ENCODE measurements at regions not wholly inside any gene's neighbourhood (a gene's known extent, or its start where the extent isn't known, plus 50 kb on each side); places are given as distances from the start of the nearest gene placed in this dataset.
A peak's percentile ranks its signal among the peaks of the same experiment; 100 is the strongest.

DNA sequence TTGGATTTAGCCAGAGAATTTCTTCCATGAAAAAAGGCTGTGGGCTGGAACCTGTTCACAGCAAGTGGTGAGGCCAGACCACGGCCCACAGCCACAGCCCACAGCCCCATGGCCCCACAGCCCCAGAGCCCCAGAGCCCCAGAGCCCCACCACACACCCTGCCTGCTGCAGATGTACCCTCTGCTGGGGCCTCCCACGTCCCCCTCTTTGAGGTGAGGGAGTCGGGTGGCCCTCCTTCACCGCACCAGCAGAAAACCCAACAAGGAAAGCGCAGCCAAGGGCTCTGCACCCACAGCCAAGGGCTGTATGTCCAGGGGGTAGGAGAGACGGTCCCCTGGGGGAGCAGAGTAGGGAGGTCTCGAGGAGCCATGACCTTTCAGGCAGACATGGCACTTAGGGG lies 327.5 kb upstream of the DIO3 start:
- no peak for DNase-seq

DNA sequence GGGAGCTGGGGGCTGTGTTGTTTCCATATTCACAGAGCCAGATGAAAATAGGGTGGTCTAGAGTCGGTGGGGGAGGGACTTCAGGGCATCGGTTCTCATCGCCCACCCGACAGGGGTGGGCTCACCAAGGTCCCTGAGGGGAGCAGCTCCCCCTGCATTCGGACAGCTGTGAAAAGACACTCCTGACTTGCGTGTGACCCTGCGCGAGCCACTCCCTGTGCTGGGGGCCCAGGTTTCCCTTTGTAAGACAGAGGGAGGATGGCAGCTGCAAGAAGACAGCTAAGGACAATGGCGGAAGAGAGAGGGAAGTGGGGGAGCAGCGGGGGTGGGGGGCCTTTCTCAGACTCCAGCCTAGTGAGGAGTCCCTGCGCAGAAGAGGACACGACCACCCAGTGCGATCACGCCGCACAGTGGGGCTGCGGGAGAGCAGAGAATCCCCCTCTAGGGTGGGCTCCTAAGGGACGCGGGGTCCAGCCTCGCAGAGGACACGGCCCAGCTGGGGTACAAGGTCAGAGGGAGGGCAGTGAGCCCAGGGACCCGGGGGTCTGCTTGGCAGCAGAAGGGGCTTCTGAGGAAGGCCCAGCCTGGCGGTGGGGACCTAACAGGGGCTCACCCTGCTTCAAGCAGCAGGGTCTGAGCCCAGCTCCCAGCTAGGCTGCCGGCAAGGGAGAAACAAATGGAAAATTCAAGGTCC lies 326.9 kb upstream of the DIO3 start:
- no peak for DNase-seq

DNA sequence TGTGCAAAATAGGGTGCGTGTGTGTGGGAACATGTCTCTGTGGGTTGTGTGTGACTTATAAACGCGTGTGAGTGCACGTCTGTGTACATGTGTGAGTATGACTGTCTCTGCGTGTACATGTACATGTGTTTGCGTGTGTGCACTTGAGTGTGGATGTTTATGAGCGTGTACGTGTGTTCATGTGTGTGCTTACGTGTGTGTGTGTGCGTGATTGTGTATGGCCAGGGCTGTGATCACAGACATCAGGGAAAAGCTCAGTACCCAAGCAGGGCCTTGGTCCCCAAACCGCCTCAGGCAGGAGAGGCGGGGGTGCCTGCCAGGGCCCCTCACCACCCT lies 326.3 kb upstream of the DIO3 start:
- no peak for DNase-seq

DNA sequence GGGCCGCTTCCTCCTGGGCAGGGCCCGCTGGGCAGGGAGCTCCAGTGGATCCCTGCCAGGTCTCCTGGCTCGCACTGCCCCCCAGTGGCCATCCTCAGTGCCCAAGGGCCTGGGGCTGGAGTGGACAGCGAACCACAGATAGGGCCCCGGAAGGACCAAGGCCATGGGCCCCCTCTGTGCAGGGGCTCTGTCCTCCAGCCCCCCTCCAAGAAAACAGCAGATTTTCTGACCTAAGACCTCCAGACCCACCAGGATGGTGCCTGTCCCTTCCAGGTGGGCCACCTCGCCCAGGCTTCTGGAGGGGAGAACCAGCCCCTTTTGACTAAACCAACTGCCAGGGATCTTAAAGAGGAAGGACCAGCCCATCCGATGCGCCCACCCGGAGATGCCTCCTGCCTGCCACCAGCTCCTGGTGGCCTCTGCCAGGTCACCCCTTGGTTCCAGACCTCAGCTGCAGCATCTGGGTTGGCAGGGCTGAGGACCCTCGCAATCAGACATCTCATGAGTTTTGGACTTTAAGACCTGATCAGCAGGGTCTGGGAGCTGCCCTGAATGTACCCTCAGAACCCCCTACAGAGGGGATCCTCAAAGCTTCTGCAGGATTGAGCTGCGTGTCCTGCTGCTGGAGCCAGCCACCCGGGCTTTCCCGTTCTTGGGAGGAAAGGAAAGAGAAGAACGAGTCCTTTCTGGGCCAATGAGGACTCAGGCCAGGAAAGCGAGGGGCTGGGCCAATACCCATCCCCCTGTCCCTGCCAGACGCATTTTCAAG lies 325.8 kb upstream of the DIO3 start:
- DNase-seq: peak; percentile 5

DNA sequence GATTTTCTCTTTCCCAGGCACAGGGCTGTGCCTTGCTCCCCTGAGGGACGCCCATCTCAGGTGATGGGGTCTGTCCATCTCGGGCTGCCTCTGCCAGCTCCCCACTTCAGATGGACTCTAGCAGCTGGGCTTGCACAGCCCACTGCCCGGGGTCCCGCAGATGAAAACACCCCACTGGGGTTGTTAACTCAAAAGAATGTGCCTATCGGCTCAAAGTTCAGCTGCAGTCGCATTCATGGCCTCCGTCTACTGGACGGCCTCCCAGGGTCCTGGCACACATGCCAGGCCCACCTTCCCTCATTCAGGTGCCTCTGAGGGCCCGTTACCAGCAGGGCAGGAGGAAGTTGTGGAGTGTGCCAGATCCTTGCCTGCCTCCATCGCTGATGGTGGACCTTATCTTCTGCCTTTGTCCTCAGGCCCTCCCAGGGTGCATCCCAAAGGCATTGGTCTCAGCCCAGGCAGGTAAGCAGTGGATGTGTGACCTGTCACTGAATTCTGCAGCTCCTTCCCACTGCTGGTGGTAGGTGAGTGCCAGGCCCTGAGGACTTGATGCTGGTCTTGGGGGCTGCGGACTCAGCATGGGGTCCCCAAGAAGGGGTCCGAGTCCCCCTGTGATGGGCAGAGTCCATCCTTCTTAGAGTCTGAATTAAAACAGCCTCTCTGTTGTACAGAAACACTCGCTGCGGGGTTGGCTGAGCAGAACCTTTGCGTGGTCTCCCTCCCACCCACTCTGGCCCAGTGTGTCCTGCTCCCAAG lies 324.6 kb upstream of the DIO3 start:
- DNase-seq: no peak

DNA sequence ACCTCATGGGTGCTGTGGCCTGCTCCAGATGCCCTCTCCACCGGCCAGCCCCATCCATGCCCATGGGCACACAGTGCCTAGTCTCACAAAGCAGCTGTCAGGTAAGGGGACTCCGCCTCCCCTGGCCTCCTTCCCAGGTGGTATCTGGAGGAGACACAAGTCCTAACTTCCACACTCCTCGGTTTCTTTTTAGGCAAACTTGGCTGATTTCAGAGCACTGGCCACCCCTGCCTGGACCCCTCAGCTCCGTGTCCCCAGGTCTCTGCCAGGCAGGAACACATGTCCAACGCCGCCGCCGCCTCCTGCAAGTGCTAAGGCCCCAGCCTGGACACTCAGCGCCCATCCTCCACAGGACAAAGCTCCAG lies 324.1 kb upstream of the DIO3 start:
- no peak for DNase-seq

DNA sequence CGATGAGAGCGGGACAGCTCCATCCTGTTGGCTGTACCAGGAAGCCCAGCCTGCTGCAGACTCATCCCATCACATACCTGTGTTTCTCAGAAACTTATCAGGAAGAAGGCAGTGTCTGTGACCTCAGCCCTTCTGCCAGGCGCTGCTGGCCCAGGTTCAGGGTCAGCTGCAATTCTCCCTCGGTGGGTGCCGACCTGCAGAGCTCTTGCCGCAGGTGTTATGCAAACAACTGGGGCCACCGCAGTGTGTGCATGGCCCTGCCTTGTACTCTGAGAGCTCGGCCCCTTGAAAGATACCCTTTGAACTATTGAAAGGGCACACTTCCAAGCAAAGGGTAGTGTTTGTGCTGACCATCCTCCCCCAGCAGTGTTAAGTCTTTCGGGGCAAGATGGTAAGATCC lies 322.2 kb upstream of the DIO3 start:
- DNase-seq: no peak

DNA sequence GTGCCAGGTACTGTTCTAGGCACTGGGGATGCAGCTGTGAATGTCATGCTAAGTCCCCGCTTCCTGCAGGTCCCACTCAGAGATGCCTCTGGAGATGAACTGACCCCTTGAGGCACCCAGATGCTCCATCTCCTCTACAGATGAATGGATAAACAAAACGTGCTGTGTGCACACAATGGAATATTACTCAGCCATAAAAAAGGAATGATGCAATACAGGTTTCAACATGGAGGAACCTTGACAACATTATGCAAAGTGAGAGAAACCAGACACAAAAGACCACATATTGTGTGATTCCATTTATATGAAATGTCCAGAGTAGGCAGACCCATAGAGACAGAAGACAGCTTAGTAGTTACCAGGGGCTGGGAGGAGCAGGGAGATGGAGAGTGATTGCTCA lies 320.1 kb upstream of the DIO3 start:
- no peak for DNase-seq

DNA sequence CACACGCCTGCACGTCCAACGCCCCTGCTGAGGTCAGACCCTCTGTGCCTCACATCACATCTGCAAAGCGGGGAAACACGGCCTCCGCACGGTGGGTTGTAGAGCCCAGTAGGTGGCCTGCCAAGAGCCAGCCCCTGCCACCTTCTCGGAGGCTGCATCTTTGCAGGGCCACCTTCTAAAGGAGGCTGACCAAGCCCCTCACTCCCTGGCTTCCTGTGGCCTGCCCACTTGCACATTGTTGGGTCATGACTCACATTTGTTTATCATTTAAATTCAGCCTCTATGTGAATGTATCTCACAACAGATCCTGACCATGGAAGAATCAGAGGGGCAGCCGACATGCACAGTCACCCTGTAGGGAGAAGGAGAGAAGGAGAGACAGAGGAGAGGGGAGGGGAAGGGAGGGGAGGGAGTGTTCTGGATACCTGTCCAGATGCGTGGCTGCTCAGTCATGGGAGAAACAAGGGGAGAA lies 319.5 kb upstream of the DIO3 start:
- DNase-seq: no peak

DNA sequence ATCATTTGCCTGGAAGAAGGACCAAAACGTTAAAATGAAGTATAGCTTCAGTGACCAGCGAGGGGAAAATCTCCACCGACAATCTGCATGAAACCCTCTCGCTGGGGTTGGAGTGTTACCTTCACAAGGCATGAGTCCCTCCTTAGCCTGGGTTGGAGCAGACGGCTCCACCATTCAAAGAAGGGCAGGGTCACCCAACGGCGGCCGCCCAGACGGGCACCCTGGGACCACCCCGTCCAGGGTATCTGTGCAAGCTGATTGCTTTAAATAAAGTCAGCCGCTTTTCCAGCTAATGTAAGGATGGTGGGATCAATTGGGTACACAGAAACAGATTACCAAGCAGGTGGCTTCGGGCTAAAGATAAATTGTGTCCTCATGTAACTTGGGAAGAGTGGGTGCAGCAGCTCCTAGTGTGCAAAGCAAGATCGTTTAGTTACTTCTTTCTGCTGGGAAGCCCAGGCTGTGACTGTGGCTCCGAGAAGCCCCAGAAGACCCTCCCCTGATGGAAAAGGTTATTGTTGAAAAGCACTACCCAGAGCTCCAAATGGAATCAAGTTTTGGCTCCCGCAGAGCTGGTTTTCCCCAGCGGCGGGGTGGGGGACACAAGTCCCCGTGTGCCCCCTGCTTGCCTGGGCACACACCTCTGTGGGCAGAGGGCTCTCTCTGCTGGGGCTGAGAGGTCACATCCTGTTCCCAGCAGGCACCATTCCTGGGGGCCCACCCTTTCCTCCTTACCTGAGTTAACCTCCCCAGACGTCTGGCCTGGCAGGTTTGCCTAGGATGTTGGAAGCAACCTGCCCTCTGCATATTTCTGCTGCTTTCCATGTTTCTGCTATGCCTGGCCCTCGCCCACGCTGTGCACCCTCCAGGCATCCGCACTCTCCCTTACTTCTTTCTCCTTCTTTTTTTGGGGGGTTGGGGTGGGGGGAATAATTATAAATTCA lies 318.6 kb upstream of the DIO3 start:
- no peak for DNase-seq

DNA sequence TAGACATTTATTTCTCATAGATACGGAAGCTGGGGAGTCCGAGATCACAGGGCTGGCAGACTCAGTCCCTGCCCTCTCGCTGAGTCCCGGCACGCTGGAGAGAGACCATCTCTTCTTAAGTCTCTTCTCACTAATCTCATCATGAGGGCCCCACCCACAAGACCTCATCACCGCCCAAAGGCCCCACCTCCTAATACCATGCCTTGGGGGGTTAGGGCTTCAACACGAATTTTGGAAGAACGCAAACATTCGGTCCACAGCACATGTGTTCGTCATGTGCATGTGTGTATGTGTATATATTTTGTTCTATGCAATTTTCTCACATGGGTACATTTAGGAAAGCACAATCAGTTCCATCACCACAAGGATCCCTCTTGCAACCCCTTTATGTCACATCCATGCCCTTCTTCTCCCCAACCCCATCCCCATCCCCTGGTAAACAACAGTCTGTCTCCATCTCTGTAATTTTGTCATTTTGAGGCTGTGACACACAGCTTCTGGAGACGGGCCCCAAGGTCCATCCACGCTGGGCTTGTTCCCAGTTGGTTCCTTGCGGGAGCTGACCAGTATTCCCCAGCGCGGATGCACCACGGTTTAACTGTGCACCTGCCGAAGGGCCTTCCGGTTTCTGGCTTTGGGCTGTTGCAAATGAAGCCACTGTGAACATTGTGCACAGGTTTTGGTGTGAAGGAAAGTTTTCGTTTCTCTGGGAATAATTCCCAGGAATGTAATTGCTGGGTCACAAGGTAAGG lies 317.5 kb upstream of the DIO3 start:
- DNase-seq: no peak

DNA sequence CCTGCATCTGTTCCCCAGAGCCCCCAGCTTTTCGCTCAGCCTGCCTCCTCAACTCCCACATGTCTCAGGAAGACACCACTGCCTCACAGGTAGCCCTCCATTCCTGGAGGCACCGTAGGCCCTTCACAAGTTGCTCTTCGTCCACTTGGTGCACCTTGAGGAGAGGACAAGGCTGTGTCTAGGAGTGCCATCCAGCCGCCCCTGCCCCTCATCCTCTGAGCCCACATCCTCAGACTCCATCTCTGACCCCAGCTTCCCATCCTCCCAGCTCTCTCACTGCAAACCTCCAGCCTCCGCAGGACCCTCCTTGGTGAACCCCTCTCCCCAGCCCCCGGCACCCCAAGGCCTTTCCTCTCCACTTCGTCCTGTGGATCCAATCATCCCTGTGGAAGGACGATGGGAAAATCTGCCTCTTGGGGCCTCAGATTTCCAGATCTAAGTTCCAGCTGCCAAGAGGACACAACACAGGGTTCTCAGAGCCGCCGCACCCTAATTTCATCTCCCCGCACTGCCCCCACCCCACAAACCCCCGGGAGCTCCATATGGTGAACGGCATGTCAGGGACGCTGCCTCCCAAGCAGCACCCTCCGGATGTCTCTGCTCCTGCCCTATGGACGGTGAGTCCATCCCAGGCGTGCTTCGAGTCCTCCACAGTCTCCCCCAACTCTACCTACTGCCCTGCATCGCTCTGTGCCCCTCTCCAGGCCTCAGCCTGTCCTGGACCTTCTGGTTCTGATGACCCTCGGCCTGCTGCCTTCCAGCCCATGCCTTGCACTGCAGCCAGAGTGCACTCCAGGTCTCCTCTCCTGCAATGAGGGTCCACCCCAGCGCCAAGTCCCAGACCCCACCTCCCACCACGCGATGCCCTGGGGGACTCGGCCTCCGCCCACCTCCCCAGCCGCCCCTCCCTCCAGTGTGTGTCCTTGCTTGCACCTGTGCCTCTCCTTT lies 314.1 kb upstream of the DIO3 start:
- no peak for DNase-seq

DNA sequence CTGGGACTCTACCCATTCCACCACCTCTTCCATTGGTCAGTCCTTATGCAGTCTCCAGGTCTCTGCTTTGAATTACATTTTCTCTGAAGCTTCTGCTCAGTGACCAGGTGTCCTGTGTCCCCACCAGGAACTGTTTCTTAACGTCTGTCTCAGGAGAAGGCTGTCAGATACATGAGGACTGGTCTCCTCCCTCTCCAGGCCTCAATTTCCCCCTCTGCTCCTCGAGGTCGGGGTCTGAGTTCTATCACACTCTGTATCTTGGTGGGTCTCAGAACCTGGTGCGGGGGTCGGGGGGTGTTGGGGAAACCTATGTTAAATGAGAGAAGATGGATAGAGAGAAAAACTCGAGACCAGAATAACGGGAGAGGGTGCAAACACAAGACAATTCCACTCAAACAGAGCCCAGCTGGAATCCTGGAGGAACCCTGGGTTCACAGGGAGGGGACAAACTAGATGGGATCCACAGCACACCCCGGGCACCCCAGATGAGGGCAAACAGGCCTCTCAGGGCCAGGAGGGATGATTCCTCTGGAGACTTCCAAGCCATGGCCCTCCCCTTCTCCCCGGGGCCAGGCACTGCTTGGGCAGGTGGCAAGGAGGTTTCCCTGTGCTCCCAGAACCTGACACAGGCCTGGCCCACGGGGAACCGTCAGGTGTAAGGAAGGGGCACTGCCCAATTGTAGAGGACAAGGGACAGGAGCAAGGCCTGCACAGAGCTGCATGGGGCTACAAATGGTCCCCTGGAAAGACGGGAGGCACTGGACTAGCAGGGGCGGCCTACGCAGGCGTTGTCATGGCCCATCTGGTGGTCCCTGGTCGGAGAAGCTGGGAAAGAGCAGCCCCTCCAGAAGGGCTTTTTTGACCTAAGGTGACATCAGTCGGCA lies 313.2 kb upstream of the DIO3 start:
- no peak for DNase-seq

DNA sequence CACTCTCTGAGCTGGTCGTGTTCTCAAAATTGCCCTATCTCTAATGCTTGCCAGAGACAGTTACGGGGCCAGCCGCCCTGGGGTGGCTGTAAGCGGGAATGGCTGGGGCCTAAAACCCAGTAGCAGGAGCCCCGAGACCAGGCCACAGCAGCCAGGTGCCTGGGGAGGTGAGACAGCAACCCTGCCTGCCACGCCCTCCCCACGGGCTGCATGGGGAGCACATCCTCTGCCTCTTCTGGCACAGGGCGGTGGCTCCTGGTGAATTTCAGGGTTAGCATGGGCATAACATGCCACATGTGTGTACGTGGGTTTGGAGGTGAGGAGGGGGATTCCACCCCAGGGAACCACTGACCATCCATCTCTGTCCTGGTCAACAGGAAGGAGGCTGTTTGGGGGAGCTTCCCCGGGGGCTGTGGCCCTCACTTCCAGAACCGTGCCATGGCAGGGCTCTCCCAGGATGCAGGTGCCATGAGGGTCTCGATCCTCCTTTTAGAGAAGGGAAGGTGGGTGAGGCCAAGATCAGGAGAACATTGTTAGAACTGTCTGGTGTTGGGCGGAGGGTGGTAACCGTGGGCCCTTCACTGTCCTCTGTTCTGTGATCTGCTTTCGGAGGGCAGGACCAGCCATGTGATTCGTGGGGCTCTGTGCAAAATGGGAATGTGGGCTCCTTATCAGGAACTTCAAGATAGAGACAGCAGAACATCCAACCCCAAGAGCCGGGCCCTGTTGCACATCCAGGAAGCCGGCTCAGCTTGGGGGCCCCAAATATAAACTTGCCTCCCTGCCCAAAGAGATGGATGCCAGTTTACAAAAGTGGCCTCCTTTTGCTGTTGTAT lies 312.2 kb upstream of the DIO3 start:
- no peak for DNase-seq

DNA sequence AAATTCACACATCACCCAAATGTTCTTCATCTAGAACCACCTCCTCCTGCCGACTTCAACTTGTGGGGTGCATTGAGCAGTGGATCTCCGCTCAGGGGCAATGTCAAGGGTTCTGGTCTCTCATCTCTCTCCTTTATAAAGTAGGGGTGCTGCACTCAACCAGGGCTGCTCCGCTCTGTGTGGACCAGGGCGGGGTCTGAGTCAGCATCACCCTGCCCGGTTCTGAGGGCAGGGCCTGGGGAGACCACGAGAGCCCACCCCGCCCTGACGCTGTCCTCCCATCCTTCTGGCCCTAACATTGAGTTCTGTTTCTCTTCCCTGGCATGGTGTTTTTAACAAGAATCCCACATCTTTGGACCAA lies 311.6 kb upstream of the DIO3 start:
- no peak for DNase-seq

DNA sequence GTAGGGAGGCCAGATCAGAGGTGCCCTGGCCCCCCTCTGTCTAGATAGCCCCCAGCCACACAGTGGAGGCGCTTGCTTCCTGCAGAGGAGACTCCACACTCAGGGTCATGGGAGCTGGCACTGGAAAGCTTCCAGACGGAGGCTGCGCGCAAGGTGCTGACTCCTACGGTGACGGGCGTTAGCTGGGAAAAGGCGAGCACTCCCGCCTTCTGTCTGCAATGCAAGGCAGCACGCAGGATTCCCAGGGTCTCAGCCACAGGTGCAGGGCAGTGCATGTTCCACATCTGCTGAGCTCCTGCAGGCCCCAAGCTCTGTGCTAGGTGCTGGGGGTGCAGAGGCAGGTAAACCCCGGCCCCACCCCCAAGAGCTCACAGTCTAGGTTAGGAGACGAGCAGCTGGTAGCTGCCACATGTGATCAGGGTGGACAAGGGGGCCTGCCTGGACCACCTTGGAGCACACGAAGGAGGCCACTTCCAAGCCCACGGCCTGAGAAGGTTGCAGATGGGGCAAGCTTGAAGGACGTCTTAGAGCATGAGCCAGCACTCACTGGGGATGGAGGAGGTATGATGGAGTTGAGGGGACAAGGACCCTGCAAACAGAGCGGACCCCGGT lies 310.9 kb upstream of the DIO3 start:
- DNase-seq: no peak

DNA sequence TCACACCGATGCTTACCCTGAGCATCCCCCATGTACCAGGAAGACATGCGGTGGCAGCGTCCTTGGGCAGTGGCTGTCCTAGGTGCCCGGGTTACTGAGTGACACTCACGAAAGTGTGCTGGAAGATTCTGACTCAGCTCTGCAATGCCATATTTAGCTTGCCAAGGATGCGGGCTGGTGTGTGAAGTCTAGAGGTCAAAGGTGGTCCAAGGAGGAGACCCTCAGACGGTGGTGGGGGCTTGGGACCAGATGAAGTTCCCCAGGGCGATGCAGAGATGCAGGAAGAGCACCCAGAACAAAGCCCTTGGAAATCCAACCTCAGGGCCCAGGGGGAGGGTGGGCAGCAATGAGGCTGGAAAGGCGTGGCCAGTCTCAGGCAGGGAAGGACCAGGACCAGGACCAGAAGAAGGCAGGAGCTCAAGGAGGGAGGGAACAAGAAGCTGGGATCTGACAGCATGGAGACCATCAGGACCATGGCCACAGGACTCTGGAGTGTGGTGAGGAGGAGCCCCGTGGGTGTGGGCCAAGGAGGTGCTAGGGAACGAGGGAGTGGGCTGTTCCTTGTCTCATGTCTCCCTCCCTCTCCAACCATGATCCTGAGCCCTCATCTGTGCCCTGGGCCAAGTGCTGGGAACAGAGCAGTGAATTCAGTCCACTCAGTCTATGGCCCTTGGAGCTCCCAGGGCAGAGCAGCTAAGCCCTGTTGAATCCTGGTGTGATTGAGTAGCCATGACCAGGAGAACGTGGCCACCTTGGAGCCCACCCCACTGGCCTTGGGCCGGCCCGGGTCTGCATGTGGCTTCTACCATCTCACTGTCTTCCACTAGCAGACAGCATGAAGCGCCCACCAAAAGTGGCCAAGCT lies 310.1 kb upstream of the DIO3 start:
- no peak for DNase-seq

Data from activated CD4-positive, alpha-beta T cell treated with anti-CD3 and anti-CD28 coated beads, Interleukin-2, amount 50 U/mL, for 1 hour (primary cell).